ENCODE measurements at regions not wholly inside any gene's neighbourhood (a gene's known extent, or its start where the extent isn't known, plus 50 kb on each side); places are given as distances from the start of the nearest gene placed in this dataset.

DNA sequence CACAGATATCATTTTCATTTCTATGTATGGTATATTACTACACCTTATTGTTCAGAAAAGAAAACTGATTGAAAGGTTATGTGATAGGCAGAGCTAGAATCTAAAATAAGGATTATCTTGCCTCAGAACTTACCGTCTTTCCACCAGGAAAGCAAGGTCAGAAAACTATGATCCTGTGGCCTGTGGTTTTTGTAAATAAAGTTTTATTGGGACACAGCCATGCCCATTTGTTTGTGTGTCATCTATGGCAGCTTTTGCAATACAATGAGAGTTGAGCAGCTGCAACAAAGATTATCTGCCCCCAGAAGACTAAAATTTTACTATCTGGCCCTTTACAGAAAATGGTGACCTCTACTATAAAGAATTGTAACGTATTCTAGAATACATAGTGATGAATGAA, 314.7 kb upstream of the SLCO3A1 start:
- no peaks in the 10 kb centered on the region; the same call in 1 of the 2 replicates for H3K9me3 ChIP-seq (ENCODE audit: low read length)
- ChIA-PET CTCF (ENCODE audit: low intra/inter-chr PET ratio, low total read pairs) (no interaction called here), POLR2A (no interaction called here)
- ATAC-seq = no peak
- no TSS peak for BruUV-seq (replicated peaks)
- intact Hi-C loops (cut with micrococcal nuclease; ENCODE audit: unreplicated experiment) = no loop called here
- no peaks in the 10 kb centered on the region for H3K79me2 ChIP-seq (ENCODE audit: insufficient read depth, low read length)
- H4K20me1 ChIP-seq (ENCODE audit: insufficient read depth, low read length) = no peaks in the 10 kb centered on the region
- FAIRE-seq = no peak
- H2AFZ ChIP-seq (ENCODE audit: low read length) = no peak overlapping the region
- no peak overlapping the region for H3K4me2 ChIP-seq (ENCODE audit: low read depth, low read length)
- no peaks in the 10 kb centered on the region for H3K27me3 ChIP-seq (ENCODE audit: control insufficient read depth in 1 of 2, insufficient read depth in 2 of 2, low read length in 2 of 2)
- H3K4me1 ChIP-seq (ENCODE audit: insufficient read depth, low read length) = peaks cover 48% of the 10 kb centered on the region
- H3K36me3 ChIP-seq (replicated peaks in 1 of 2; ENCODE audit: control insufficient read depth in 1 of 2, insufficient read depth in 2 of 2, low read length in 2 of 2) = no peaks in the 10 kb centered on the region
- no peak overlapping the region for H3K4me3 ChIP-seq (replicated peaks in 1 of 3; ENCODE audit: insufficient read depth in 1 of 3, low read depth in 2 of 3, low read length in 3 of 3)
- peak overlapping the region; percentile 89 for H3K27ac ChIP-seq (ENCODE audit: extremely low read length, insufficient read depth, low read length)
- H3K9ac ChIP-seq (ENCODE audit: insufficient read depth, low read depth, low read length) = no peak overlapping the region
- 100% methylated on average over 2 of the region's 2 CpGs for WGBS (ENCODE audit: low lambda C conversion rate)
- DNase-seq (ENCODE audit: low spot score) = no peak
- TF ChIP-seq ZNF788 (CRISPR knock-in tag; IDR thresholded peaks at IDR 0.05; ENCODE audit: borderline replicate concordance) = no peak
- TF ChIP-seq BATF2 (CRISPR knock-in tag; IDR thresholded peaks at IDR 0.05) = no peak
- TF ChIP-seq, protein P1, sequence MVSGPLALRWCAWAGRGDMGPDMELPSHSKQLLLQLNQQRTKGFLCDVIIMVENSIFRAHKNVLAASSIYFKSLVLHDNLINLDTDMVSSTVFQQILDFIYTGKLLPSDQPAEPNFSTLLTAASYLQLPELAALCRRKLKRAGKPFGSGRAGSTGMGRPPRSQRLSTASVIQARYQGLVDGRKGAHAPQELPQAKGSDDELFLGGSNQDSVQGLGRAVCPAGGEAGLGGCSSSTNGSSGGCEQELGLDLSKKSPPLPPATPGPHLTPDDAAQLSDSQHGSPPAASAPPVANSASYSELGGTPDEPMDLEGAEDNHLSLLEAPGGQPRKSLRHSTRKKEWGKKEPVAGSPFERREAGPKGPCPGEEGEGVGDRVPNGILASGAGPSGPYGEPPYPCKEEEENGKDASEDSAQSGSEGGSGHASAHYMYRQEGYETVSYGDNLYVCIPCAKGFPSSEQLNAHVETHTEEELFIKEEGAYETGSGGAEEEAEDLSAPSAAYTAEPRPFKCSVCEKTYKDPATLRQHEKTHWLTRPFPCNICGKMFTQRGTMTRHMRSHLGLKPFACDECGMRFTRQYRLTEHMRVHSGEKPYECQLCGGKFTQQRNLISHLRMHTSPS (CRISPR knock-in tag; IDR thresholded peaks at IDR 0.05; ENCODE audit: low read depth) = no peak
- TF ChIP-seq AGO1 (IDR thresholded peaks at IDR 0.05; ENCODE audit: low read depth, low read length, poor library complexity, severe bottlenecking) = no peak
- TF ChIP-seq RNF2 (conservative IDR thresholded peaks at IDR 0.05; ENCODE audit: low read depth) = no peak
- TF ChIP-seq ZBTB40 (IDR thresholded peaks at IDR 0.05) = peak; percentile 41; the same call in 1 of the 2 replicates
- peak; percentile 87; the same call in 1 of the 2 replicates for TF ChIP-seq ZBTB40 (CRISPR knock-in tag; IDR thresholded peaks at IDR 0.05)
- TF ChIP-seq CHD4 (IDR thresholded peaks at IDR 0.05; ENCODE audit: borderline replicate concordance, low read length) = no peak
- in situ Hi-C loops (cut with HindIII; ENCODE audit: extremely low pct_ligation_motif_present, low pct_unique_long_range_greater_than_20kb) = no loop called here

Measured in HepG2 (cell line).